HUDEP-2 (cell line): ENCODE measurements at regions not wholly inside any gene's neighbourhood (a gene's known extent, or its start where the extent isn't known, plus 50 kb on each side); places are given as distances from the start of the nearest gene placed in this dataset.

ENCODE experiments used
- DNase-seq, 76 experiments: peaks; one replicate each; lab custom pipeline; 2025; ENCODE audit not compliant: unreplicated experiment in 76 of 76; lab: John Stamatoyannopoulos, UW

DNA sequence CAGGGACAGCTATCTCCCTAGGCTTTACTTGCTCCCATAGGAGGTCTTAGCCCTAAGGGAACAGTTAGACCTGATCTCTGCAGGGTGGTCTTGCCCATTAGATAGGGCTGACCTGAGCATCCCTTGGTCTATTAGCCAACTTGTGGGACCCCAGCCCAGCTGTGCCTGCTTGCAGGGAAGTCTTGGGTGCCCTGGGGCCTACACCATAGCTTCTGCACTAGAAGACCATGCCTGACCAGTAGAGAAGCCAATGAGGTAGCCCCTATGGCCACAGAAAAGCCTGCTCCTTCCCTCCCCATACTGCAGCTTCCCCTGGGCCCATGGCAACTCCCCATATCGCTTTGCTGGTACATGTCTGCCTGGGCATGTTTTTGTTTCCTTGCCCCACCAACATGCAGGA is 1049.1 kb downstream of the TRHDE start:
- DNase-seq: no peak

DNA sequence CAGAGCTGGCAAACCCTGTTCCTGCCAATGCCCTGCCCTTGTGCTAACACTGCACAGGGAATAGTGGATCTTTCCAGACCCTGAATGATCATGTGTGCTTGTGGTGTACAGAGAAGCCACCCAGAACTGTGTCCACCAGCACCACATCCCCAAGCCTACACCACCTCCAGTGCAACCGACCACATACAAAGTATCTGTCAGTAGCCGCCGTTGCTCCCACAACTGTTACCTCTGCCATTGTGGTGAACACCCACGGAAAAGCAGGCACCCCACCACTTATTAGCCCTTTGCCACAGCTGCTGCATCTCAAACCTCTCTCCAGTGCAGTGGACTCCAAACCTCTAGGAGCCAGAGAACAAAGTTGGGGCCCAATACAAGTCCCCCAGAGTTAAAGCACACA is 1049.6 kb downstream of the TRHDE start:
- no peak for DNase-seq

DNA sequence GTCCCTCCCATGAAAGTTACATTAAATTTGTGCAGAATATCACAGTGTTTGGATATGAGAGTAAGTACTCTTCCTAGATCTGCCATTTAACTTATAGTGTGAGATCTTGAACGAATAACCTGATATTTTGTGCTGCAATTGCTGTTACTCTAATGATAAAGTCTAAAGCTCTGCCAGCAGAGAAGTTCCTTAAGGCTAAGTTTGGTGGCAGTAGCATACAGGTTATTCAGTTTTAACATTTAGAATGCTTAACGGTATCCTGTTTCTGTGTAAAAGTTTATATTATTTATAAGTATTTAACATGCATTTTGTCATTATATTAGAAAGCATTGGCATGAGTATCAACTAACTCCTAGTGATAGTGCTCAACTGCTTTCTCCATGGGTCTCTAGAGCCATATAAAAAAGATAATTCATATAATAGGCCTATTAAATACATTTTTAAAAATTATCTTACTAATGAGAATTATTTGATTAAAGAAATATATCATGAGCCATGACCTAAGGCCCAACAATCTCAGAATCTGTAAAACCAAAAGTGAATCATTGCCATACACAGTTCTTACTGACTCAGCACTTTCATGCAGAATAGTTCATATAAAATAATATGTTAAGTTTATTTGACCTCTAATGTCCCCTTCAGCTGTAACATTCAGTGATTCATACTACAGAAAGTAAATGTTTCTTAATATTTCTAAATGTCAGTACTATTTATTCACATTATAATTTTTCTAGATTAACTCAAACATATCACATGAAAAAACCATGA is 1058.6 kb downstream of the TRHDE start:
- no peak for DNase-seq

DNA sequence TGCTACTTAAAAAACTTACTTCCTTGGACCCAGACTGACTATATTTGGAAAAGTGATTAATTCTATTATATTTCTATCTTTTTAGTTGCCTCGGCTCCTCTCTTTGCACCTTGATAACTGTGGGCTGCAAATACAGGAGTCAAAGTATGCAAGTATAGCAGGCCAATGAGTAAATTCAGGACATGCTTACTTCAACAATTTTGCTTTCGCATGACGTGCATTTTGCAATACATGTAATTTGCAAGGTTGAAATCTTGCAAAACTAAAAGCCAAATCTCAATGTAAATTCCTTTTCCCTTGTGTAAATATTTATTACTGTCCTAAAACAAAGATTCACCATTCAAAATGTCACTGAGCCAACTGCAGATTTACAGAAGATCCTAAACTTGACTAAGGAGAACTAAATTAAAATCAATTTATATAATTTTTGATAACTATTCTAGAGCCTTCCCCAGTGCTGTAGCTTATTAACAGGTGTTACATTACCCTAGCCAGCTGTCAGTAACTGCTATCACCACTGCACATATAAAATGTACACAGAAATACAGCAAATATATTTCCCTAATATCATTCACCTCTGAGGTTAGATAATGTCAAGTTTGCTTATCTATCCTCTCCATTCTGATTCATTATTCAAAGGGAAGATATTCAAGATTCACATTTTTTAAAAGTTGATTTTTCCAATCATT is 1069.5 kb downstream of the TRHDE start:
- DNase-seq: no peak

DNA sequence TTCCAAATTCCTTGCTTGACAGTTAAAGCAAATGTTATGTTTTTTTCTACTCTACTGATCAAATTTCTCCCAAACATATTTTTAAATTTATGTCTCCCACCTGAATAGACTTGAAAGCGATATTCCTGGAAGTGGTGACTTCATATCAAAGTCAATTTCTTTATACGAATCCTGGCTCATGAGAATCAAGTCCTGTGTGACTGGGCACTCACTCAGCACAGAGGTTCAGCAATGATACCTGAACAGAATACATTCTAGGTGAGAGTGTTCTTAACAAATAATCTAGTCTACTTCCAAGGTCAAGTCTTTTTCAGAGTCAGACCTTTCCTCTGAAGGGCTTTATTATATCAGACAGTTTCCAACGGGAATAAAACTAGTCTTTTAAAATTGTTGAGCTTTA is 1070.6 kb downstream of the TRHDE start:
- DNase-seq: no peak

DNA sequence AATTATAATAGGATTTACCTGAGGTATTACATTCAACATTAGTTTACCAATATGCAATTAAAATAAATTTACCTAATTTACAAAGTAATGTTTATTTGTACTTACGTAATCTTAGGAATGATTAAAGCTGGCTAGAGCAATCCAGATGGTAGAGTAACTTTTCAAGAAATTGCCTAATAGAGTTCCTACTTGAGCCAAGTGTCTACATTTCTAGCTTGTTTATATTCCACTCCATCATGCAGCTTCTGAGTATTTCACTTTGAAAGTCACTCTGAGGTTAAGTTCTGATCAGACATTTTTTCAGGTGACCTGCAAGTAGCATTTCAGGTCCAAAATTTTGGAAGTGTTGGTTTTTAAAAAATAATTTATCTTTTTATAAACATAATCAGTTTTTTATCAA is 1080.7 kb downstream of the TRHDE start:
- no peak for DNase-seq

DNA sequence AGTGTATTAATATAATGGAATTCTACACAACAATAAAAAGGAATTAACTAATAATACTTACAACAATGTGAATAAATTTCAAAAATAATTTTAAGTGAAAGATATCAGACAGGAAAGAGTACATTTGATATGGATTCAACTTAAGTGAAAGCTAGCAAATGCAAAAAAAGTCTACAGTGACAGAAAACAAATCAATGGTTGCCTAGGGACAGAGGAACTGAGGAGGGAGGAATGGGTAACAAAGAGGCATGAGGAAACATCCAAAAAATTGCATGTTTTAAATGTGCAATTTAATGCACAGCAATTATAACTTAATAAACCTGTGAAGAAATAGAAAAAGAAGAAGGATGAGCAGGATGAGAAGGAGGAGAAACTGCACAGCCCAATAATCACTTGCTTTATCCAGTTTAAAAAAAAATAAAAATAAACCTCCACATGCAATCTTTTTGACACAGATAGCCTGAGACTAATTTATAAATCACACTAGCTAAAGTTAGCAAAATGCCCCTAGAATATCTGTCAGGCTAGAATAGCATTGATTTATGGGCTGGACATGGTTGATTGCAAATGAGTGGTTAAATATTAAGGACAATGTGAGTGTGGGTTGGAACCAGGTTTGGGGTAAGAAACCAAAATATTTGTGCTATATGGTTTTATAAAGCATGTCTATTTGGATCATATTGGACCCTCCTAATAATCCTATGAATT is 1089.1 kb downstream of the TRHDE start:
- DNase-seq: no peak

DNA sequence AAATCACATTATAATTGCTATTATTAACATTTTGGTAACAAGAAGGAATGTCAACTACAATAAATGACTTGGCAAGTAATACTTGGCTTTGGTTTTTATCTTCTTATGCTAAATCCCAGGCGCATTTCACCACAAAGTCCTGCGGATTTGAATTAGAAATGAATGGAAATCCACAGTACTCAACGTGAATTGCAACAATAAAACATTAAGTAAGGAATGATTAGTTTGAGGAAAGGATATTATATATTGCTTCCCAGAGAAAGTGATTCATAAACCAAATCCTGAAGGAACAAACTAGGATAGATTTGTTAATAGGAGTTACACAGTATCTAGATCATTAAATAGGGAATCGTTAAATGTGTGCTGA is 1089.7 kb downstream of the TRHDE start:
- no peak for DNase-seq

DNA sequence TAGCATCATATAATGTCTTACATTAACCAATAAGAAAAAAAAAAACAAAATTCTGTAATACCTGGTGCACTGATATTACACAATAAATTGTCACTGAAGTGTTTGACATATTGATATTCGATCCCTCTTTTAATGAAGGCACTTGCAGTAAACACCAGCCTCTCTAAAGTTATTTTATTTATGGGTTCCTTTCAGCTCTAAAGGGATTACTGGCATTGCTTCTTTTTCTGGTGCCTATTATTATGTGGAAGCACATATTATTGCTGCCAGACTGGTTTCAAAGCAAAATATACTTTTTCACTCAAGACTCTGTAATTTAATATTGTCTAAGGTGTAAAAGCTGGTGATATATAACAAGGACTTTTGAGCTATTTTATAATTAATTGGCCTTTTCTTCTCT is 1090.5 kb downstream of the TRHDE start:
- no peak for DNase-seq

DNA sequence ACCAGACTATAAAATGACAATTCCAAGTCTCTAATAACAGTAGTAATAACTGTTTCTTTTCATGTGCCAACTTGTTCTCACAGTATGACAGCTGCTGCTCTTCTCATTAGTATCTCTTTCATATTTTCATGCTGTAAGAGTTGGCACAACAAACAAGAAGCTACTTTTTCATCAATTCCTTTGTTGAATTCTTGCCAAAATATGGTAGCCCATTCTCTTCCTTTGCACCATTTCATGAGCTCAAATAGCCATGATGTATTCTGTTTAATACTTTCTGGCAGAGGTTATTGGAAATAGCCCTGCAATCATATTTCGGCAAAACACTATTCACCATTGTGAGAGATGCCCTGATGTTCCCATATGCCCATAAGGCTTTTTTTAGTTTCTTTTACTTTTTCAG is 1100.7 kb downstream of the TRHDE start:
- no peak for DNase-seq

DNA sequence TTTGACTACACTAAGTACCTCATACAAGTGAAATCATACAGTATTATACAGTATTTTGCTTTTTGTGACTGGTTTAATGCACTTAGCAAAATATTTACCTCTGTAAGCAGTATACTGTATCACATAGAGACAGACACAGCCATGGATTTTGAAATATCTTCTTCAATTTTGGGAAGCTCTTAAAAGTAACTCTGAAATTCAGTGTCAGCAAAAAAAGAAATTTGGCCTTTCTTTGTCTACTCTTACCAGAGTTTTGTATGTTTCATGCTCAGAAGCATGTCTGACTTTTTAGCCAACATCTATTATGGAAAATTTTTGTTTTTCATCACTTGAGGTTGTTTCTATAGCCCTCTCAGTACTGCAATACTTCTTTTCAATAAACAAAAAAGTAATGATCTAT is 1102.2 kb downstream of the TRHDE start:
- DNase-seq: no peak

DNA sequence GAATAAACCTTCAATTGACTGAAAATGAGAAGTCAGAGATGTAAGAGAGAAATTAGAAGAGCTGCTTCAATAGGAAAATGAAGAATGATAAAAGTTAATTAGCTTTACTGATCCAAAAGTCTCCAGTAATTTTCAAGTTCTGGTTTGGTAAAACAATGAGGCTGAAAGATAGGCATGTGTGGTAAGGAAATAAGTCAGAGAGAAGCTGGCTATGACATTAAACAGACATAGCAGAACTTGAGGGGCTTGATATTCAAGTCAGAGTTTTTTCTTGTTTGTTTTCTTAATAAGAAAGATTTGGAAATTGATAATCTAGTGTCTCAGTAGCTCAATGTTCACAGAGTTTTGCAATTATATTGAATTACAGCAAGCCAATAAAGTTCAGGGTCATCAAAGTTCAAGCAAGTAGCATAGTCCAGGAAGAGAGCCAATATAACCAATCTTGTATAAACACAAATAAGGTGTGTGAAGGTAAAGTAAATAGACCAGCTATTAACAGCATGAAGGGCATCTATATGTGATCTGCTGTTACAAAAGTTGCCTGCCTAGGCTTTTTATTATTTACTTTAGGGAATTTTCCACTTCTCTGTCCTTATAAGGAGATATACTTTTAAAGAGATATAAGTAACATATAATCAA is 1111.5 kb downstream of the TRHDE start:
- DNase-seq: no peak

DNA sequence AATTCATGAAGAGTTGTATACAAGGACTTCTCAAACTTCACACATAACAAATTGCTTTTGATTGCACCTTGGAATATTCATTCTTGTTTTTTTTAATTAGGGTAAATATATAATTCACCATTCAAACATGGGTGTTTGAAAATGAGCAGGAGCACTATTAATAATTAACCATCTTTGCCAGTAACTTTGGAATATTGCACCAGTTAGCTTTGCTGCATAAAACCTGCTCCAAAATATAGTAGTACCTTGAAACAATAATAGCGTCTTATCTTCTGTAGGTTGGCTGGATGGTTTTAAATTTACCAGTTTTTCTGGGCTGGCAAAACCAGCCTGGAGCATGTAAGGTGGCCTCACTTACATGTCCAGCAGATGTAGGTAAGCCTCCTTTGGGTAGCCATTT is 1112.4 kb downstream of the TRHDE start:
- DNase-seq: no peak

DNA sequence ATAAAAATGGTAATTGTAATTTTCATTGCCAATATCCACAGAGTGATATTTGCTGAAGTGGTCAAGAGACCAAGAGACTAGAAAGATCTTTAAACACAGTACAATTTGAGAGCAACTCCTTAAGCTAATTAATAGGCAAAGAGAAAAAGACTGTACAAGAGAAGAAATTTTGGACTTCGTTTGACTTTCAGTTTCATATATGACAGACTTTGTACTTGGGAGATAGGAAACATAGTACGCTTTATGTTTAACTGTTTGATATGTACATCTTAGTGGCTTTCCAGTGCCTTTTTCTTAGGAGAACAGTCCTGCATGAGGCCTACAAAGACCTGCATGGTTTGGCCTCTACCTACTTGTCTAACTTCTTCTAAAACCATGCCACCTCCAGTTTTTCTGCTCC is 1118.1 kb downstream of the TRHDE start:
- no peak for DNase-seq

DNA sequence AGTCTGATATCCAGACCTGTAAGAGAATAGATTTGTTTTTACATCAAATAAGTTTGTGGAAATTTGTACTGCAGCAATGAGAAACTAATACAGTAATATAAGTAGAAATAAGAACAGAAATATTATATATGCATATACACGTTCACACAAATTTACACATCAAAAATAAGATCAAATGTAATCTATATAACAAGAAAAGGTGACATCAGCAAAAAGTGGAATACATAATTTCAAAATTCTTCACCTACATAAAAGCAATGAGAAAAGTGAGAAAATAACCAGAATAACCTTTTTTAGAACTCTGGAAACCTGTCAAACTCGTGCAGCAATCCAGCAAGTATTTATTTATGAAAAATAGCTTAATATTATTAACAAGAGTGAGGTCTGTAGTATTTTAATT is 1124.6 kb upstream of the ATXN7L3B start:
- no peak for DNase-seq

DNA sequence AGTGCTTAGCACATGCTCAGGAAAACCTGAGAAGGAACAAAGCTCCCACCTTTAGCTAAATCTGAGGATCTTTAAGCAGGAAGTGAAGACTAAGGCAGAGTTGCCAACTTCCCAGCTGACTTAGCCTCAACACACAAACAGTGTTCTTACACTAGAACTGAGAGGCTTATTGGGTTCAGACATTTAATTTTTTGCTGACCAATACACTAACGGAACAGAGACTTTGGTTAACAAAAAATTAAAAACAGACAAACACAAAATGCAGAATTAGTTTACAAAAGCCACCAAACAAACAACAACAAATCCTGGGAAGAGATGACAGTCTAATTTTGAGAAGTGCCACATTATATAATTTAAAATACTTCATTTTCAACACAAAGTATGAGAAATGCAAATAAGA is 1123.7 kb upstream of the ATXN7L3B start:
- DNase-seq: no peak

DNA sequence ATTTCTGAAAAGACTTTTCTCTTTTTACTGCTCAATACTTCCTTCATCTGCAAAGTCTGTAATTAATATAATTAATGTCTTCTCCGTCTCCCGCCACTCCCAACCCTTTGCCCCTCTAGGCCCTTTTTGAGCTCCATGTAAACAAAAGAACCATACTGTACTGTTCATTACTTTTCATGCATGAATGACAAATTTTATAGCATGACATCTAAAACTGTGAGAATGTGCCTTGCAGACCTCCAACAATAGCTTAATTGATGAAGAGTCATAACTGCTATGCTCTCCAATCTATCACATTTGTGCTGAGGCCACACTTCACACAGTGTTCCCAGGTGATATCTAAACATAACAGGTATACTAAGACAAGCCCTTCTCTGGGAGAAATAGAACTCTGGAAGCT is 1122.7 kb upstream of the ATXN7L3B start:
- no peak for DNase-seq

DNA sequence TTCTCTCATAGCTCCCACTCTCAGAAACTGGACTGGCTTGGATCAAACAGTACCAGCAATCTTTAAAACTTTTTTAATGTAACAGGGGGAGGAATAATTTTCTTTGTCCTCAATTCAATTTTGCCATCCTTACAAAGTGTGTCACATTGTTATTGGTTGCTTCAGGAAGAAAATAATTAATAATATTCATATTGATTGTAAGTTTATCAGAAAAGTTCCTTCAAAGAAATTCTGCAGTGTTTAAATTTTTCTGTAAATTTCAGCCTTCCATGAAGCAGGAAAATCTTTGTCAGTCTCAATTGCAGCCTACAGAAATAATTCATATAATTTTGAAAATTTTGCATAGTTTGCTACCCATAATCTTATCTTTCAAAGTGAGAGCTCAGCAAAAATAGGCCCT is 1119.1 kb upstream of the ATXN7L3B start:
- DNase-seq: no peak

DNA sequence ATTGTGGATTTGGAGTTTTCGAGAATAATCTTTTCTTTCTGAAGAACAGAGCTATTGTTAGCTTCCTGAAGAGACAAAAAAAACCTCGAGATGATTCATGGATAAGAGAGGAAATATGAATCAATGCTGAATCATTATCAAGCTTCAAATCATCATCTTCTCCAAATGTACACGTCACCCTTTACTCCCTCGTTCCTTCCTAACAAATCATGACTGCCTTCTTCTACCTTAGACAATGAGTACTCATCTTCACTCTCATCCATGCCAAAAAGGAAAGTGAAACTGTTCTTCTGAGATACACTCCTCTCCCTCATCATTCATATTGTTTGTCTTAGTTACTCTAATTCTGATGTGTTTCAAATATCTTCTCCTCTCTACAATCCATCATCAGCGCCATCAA is 1115.8 kb upstream of the ATXN7L3B start:
- DNase-seq: no peak

DNA sequence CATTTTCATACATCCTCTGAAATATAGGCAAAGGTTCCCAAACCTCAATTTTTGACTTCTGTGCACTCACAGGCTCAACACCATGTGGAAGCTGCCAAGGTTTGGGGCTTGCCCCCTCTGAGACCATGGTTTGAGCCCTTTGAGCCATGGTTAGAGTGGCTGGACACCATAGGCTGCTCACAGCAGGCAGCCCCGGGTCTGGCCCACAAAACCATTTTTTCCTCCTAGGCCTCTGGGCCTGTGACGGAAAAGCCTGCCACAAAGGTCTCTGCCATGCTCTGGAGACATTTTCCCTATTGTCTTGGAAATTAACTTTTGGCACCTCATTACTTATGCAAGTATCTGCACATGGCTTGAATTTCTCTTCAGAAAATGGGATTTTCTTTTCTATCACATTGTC is 1113.2 kb upstream of the ATXN7L3B start:
- DNase-seq: no peak

DNA sequence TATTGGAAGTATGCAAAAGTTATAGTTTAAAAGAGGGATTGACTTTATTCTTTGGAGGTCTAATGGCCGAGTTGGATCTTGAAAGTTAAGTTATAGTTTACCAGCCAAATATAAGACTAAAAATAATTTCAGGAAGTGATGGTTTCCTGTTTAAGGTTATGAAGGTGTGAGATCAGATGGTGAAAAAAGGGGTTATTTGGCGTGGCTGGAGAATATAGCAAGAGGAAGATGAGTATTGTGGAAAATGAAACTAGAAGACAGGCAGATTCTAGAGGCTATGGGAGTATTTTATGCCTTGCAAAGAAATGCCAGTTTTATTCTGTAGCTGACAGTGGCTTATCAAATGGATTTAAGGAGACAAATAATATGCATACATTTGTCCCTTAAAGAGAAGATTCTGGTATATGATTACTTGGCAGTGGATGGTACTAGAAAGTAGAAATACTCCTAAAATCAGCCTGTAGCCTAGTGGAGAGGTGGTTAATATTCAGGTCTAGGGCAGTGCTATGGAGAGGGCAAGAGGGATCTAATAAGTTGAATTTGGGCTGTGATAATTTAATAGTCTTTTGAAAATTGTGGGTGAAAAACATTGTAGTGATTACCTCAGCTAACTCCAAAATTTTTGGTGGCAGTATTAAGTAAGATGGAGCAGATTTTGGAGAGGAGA is 1091.8 kb upstream of the ATXN7L3B start:
- no peak for DNase-seq
